Ovary (tissue), 3 donors: ENCODE measurements at regions not wholly inside any gene's neighbourhood (a gene's known extent, or its start where the extent isn't known, plus 50 kb on each side); places are given as distances from the start of the nearest gene placed in this dataset.

Experiments used
- CTCF ChIP-seq, 3 donors: fragments of 450-650 bp in 2 of 3; fragments of 200-600 bp in 1 of 3; IDR thresholded peaks; one replicate each; pipeline versions ENCODE4 v1.5.1 to v1.8.0; 2016 to 2022; ENCODE audit warnings: antibody characterized with exemption in 3 of 3, mild to moderate bottlenecking in 1 of 3
- EP300 ChIP-seq: sonication (generic); formaldehyde crosslinking; IDR thresholded peaks from one replicate; pipeline ENCODE4 v1.6.1; 2017; ENCODE audit warnings: antibody characterized with exemption
- POLR2A ChIP-seq: fragments of 450-650 bp; IDR thresholded peaks from one replicate; pipeline ENCODE4 v1.6.1; 2017; ENCODE audit warnings: antibody characterized with exemption, mild to moderate bottlenecking, moderate library complexity
- donor health status: DM: no; HTN: no; CAD: no.

- no peak for TF ChIP-seq CTCF (IDR thresholded peaks at IDR 0.05)
- no peak for TF ChIP-seq POLR2A
- TF ChIP-seq EP300: no peak
Observed at GRCh38 chr7:13651167-13651566, 338.3 kb downstream of the ETV1 start.
